TTC549 (cell line): ENCODE measurements at regions not wholly inside any gene's neighbourhood (a gene's known extent, or its start where the extent isn't known, plus 50 kb on each side); places are given as distances from the start of the nearest gene placed in this dataset.

Experiments used
- FAIRE-seq: peaks from 2 replicates; lab custom pipeline; 2012; peaks lifted over from hg19 to GRCh38; lab: Jason Lieb, UNC

DNA sequence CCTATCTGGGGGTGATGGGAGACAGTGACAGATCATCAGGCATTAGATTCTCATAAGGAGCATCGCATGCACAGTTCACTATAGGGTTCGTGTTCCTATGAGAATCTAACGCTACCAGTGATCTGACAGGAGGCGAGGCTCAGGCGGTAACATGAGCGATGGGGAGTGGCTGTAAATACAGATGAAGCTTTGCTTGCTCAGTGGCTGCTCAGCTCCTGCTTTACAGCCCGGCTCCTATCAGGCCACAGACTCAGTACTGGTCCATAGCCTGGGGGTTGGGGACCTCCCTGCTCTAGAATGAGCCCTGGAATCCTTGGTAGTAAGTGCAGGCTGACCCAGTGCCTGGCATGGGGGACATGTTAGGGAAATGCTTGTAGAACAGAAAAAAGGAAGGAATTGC is 426.0 kb downstream of the TYW1 start:
- no peak for FAIRE-seq

- FAIRE-seq: no peak
Observed at GRCh38 chr7:67423065-67423464, 426.4 kb downstream of the TYW1 start.

DNA sequence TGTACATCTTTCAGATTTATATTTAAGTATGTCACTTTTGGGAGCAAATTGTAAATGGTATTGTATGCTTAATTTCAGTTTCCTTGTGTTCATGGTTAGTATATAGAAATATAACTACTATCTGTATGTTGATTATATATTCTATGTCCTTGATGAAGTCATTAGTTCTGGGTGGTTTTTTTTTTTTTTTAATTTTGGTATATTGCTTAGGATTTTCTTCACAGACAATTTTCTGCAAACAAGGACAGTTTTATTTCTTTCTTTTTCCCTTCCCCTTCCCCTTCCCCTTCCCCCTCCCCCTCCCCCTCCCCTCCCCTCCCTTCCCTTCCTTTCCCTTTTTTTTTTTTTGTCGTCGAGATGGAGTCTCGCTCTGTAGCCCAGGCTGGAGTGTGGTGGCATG is 430.0 kb downstream of the TYW1 start:
- no peak for FAIRE-seq

- no peak for FAIRE-seq
Observed at GRCh38 chr7:67429735-67430134, 433.1 kb downstream of the TYW1 start.

- FAIRE-seq: no peak
Observed at GRCh38 chr7:67432536-67433234, 436.1 kb downstream of the TYW1 start.

DNA sequence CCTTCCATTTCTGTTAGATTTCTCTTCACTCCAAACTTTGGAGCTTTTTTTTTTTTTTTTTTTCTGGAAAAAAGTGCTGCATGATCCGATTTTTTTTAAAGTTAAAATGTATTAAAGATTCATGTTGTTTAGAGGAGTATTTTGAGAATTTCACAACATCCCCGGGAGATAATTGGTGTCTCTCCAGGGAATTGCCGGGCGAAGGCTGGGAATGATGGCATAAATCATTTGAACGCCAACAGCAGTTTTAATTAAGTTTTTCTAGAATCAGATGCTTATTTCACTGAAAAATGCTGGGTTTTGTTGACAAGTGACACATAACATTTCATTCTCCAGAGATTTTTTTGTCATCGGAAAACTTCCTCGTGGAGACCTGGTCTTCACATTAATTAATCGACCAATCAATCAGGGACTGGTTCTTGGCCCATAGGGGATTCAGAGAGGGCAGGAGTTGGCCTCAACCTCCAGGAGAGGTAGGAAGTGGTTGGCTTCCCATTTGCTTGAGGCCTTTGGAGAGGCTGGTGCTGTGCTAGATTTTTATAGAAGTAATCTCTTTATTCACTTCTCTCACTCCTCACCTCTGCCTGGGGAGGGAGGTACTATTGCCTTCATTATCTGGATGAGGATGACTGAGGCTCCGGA is 439.4 kb downstream of the TYW1 start:
- FAIRE-seq: no peak

DNA sequence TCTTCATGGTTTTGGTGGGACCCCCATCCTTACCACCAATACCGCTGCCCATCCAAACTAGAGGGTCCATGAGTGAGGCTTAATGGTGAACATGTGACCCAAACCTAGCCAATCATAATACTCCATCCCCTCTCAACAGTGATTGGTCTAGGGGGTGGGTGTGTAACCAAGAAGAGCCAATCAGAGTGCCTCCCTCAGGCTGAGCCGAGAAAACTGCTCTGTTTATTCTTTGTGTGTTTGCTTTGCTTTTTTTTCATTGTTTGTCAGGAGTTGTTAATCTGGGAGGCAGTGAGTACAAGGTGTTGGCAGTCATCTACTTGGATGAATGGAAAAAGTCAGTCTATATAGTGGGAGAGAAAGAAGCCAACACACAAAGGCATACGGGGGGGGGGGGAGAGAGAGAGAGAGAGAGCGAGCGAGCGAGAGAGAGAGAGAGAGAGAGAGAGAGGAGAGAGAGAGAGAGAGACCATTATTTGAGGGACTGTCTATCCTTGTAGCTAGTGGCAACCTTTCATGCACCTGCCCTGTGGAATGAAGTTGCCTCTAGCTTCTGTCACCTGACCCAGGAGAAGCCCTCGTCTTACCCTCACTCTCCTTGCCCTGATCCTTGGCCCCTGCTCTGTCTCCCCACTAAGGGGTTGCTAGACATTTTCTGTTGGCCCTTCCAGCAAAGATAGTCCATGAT is 441.7 kb downstream of the TYW1 start:
- FAIRE-seq: no peak

DNA sequence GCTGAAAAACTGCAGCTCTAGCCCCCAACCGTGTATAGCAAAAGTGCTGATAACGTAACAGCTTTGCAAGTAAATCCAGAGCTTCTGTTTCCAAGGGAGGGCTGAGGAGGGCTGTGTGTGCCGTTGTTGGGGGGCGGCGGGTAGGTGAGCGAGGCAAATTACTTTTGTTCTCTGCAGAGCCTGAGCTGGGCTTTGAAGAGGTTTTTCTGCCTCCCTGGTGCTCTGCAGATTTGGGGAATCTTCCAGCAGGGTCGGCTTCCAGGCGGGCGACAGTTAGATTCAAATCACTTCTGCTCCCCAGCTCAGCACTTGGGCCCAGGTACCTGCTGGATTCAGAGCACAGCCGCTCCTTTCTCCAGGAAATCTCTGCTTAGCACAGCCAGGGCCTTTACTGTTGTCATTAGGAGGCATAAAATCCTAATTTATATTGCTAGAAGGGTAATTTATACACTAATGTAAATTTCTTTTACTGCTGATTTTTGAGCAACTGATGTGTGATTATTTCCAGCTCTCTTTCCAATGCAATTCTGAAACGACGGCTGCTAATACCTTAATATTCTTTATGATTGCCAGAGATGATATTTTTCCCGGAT is 442.4 kb downstream of the TYW1 start:
- FAIRE-seq: no peak

DNA sequence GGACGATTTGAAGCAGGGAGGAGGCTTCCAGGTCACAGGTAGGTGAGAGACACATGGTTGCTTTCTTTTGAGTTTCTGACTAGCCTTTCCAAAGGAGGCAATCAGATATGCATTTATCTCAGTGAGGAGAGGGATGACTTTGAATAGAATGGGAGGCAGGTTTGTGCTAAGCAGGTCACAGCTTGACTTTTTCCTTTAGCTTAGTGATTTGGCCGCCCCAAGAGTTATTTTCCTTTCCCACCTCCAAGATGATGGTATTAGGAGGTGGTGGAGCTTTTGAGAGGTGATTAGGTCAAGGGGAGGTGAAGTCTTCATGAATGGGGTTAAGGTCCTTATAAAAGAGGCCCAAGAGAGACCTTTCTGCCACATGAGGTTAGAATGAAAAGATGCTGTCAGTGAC is 443.7 kb downstream of the TYW1 start:
- no peak for FAIRE-seq

GRCh38 chr7:67445728-67446127 is 449.1 kb downstream of the TYW1 start:
- no peak for FAIRE-seq

GRCh38 chr7:67447297-67447696 is 450.7 kb downstream of the TYW1 start:
- FAIRE-seq: no peak

GRCh38 chr7:67448271-67448670 is 451.6 kb downstream of the TYW1 start:
- FAIRE-seq: no peak

DNA sequence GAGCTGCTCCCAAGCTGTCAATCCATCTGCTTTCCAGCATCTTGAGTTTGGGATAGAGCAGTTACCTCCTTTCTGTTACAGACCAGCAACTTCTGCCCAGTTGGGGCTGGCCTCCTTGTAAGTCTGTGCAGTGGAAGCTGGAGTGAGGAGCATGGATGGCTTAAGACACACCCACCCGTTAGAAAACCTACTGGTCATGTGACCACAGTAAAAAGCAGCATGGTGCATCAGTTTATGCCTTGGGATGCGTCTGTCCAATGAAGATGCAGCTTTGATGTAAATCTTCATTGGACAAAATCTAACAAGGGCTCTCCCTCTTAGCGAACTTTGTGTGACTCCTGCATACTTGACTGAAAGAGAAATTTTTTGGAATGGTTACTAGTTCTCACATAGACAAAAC is 453.5 kb downstream of the TYW1 start:
- FAIRE-seq: no peak

DNA sequence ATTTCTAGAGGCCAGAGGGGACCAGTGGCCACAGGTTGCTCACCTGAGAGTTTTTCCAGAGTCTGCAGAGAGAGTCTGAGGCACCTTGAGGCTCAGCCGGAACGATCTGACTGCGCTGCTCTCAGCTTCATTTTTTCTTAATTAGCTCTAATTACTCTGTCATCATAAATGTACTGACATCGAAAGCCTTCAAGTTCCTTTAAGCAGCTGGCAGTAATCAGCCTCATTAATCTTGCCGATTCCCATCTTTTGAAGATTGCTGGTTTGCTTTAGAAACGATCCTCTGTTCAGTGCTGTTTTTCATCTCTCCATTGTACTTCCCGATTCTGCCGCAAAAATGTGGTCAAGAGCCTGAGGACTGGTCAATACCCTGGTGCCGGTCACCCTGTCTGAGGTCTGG is 454.7 kb downstream of the TYW1 start:
- no peak for FAIRE-seq

DNA sequence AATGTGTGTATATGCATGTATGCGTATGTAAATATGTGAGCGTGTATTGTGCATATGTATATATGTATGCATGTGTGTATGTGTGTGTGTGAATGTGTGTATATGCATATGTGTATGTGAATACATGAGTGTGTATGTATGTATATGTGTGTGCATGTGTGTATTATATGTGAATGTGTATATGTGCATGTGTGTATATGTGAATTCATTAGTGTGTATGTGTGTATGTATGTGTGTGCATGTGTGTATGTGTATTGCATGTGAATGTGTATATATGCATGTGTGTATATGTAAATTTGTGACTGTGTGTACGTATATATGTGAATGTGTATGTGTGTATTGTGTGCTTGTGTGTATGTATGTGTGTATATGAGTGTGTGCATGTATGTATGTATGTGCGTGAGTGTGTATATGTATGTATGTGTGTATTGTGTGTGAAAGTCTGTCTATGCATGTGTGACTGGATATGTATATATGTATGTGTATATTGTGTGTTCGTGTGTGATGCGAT is 455.9 kb downstream of the TYW1 start:
- FAIRE-seq: no peak

DNA sequence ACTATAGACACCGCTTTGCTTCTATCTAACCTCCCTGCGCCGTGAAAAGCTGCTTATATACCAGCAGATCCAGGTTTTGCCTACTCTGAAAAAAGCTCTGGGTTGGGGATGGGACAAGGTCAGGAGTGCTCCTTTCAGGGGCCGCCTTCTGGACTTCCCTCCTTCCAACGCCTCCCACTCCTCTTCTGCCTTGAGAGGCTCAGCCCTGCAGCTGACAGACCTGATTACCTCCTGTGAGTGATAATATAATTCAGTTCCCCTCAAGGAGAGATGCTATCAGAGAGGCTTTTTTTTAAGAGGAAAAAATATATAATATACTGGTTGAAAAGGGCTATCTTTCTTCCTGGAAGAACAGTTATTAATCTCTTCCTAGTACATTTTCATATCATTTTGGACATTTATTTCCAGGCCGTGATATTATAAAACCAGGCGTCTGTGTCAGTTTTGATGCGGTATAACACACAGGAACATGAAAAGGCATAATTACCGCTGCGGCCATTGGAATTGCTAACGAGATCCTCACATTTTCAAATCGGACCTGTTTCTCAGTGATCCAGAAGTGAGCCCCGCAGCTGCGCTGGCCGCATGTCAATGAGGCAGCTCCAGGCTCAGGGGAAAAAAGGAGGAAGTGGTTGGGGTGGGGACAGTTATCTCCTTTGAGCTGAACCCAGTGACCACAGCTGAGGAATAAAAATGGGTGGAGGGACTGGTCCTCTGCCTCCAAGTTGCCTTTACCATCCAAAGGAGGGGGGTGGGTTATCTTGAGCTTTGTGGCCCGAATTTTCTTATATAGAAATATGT is 457.1 kb downstream of the TYW1 start:
- no peak for FAIRE-seq

DNA sequence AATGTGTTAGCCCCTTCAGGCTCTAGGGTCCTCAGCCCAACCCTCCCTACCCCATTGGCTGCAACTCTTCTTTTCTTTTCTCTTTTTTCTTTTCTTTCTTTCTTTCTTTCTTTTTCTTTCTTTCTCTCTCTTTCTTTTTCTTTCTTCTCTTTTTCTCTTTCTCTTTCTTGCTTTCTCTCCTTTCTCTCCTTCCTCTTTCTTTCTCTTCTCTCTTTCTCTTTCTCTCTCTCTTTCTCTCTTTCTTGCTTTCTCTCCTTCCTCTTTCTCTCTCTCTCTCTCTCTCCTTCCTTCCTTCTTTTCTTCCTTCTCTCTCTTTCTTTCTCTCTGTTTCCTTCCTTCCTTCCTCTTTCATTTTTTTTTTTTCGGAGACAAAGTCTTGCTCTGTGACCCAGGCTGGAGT is 458.9 kb downstream of the TYW1 start:
- FAIRE-seq: no peak

DNA sequence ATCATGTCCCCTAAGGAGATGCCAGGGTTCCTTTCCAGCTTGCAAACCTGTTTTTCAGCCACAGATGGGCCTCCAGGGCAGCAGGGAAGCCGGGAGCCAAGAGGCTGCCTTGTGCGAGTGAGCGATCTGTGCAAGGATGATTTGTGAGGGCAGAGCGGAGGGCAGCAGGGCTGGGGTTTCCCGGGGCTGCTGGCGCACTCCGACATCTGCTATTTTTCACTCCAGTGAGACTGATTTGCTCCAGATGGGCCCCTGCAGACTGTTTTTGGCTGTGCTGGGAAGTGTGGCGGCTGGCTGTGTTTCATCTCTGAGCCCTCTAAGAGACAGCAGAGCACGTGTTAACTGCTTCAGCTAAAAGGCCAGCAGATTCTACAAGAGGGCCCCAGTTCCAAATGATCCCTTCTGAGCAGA is 466.2 kb downstream of the TYW1 start:
- FAIRE-seq: no peak

GRCh38 chr7:67463316-67463715 is 466.7 kb downstream of the TYW1 start:
- FAIRE-seq: no peak

DNA sequence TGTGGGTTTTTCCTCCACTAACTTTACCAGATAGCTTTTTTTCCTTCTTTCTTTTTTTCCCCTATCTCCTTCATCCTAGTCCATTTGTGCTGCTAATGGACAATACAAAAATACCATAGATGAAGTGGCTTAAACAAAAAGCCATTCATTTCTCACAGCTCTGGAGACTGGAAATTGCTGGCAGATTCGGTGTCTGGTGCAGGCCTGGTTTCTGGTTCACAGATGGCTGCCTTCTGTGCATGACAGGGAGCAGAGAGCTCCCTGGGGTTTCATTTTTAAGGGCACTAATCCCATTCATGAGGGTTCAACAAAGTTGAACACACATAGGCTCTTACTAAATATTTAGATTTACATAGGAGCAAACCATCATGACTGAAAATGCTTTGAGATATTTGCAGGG is 467.4 kb downstream of the TYW1 start:
- FAIRE-seq: no peak

- FAIRE-seq: no peak
Observed at GRCh38 chr7:67466109-67466508, 469.5 kb downstream of the TYW1 start.

- no peak for FAIRE-seq
Observed at GRCh38 chr7:67470256-67470751, 473.7 kb downstream of the TYW1 start.
